Tibial nerve (tissue), 4 donors: ENCODE measurements at regions not wholly inside any gene's neighbourhood (a gene's known extent, or its start where the extent isn't known, plus 50 kb on each side); places are given as distances from the start of the nearest gene placed in this dataset.

Experiments
- EP300 ChIP-seq, 2 donors: sonication (generic); formaldehyde crosslinking; IDR thresholded peaks; one replicate each; pipeline ENCODE4 v1.6.1; 2017; ENCODE audit warnings: antibody characterized with exemption in 2 of 2, mild to moderate bottlenecking in 1 of 2
- TF ChIP-seq, protein P1 (sequence below), 5 experiments: fragments of 200-600 bp in 3 of 5; fragments of 450-650 bp in 2 of 5; sonication (generic) in 3 of 5; IDR thresholded peaks; one replicate each; pipeline ENCODE4 v1.5.1; 2016 to 2019; ENCODE audit warnings: antibody characterized with exemption in 5 of 5, mild to moderate bottlenecking in 3 of 5, moderate library complexity in 2 of 5

DNA sequence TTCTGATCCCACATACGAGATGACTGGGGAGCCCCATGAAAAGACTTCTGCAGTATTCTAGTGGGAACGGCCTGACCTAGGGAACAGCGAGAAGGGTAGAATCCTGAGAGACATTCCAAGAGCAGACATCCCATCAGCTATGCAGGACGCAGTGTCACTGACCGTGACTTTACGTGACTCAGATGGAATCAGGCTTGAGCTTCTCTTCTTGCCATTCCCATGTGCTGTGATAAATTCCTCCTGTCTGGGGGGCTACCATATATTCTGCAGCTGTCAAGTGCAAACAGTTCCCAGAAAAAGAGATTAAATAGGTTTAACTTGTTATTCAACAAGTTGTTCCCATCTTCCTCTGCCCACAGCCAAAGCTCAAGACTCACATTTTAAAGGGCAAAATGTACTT, 73.1 kb upstream of the PDE1C start:
- TF ChIP-seq EP300 (IDR thresholded peaks at IDR 0.05), result no peak
- TF ChIP-seq, protein P1, sequence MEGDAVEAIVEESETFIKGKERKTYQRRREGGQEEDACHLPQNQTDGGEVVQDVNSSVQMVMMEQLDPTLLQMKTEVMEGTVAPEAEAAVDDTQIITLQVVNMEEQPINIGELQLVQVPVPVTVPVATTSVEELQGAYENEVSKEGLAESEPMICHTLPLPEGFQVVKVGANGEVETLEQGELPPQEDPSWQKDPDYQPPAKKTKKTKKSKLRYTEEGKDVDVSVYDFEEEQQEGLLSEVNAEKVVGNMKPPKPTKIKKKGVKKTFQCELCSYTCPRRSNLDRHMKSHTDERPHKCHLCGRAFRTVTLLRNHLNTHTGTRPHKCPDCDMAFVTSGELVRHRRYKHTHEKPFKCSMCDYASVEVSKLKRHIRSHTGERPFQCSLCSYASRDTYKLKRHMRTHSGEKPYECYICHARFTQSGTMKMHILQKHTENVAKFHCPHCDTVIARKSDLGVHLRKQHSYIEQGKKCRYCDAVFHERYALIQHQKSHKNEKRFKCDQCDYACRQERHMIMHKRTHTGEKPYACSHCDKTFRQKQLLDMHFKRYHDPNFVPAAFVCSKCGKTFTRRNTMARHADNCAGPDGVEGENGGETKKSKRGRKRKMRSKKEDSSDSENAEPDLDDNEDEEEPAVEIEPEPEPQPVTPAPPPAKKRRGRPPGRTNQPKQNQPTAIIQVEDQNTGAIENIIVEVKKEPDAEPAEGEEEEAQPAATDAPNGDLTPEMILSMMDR (IDR thresholded peaks at IDR 0.05), result no peak
